CD4-positive, alpha-beta T cell (primary cell): ENCODE measurements at regions not wholly inside any gene's neighbourhood (a gene's known extent, or its start where the extent isn't known, plus 50 kb on each side); places are given as distances from the start of the nearest gene placed in this dataset.

Experiments
- ATAC-seq: fragments of 200-7000 bp; cut with Tn5 transposase; one replicate; pipeline ENCODE4 v1.10.0; 2022; ENCODE audit warnings: mild to moderate bottlenecking; ENCODE audit not compliant: poor library complexity
- CTCF ChIA-PET: fragments of 350-600 bp; sonication (Branson Sonifier 250); formaldehyde crosslinking; loops from one replicate; lab custom pipeline; 2021; ENCODE audit warnings: antibody characterized with exemption, inconsistent platforms; lab: Charles Lee
- POLR2A ChIA-PET: fragments of 350-600 bp; sonication (Branson Sonifier 250); formaldehyde crosslinking; loops from one replicate; lab custom pipeline; 2021; ENCODE audit warnings: antibody characterized with exemption, inconsistent platforms; lab: Charles Lee
- DNase-seq, 14 experiments: peaks; one replicate each; pipeline ENCODE4 v3.0.0-alpha.2; 2013 to 2020; ENCODE audit warnings: mixed read lengths in 2 of 14
- H3K27ac ChIP-seq, 2 donors: one replicate each; pipeline versions ENCODE4 v1.5.1 to v1.7.0; 2013; ENCODE audit warnings: low read length in 2 of 2, low read depth in 1 of 2, mild to moderate bottlenecking in 1 of 2
- H3K27me3 ChIP-seq, 2 experiments: 1 replicate in 1 of 2; 2 replicates in 1 of 2; pipeline versions ENCODE4 v1.6.1 to v1.7.0; 2013; ENCODE audit warnings: low read length in 2 of 2, control low read depth in 1 of 2, mild to moderate bottlenecking in 1 of 2, moderate library complexity in 1 of 2; ENCODE audit not compliant: insufficient read depth in 2 of 2, control insufficient read depth in 1 of 2
- H3K36me3 ChIP-seq: one replicate; pipeline ENCODE4 v1.6.1; 2013; ENCODE audit warnings: low read length, control low read depth; ENCODE audit not compliant: insufficient read depth
- H3K4me1 ChIP-seq: one replicate; pipeline ENCODE4 v1.6.1; 2013; ENCODE audit warnings: low read length, control low read depth; ENCODE audit not compliant: insufficient read depth
- H3K4me3 ChIP-seq: one replicate; pipeline ENCODE4 v1.5.1; 2013; ENCODE audit warnings: mild to moderate bottlenecking, low read length, moderate library complexity
- H3K9me3 ChIP-seq, 2 experiments: 1 replicate in 1 of 2; 2 replicates in 1 of 2; pipeline versions ENCODE4 v1.6.1 to v1.7.0; 2013; ENCODE audit warnings: low read length in 2 of 2, mild to moderate bottlenecking in 2 of 2, control low read depth in 1 of 2, moderate library complexity in 1 of 2; ENCODE audit not compliant: control insufficient read depth in 1 of 2, insufficient read depth in 1 of 2
- H3K27ac Mint-ChIP-seq: one replicate; pipeline ENCODE4 v1.8.0; 2020; ENCODE audit warnings: mixed read lengths
- H3K27me3 Mint-ChIP-seq: one replicate; pipeline ENCODE4 v1.8.0; 2021; ENCODE audit warnings: mixed read lengths
- H3K36me3 Mint-ChIP-seq: one replicate; pipeline ENCODE4 v1.8.0; 2021; ENCODE audit warnings: low read depth, mixed read lengths
- H3K4me1 Mint-ChIP-seq: one replicate; pipeline ENCODE4 v1.8.0; 2021; ENCODE audit warnings: low read depth, mixed read lengths
- H3K4me3 Mint-ChIP-seq: one replicate; pipeline ENCODE4 v1.8.0; 2020; ENCODE audit warnings: mild to moderate bottlenecking, mixed read lengths
- H3K9me3 Mint-ChIP-seq: one replicate; pipeline ENCODE4 v1.8.0; 2020; ENCODE audit warnings: mixed read lengths
- intact Hi-C, 2 experiments: fragments of 100-400 bp; cut with DNase I in 1 of 2; cut with micrococcal nuclease in 1 of 2; formaldehyde crosslinking; loops; one replicate each; pipeline versions ENCODE4 v1.15.1 to v1.9.0; 2023 to 2025; cut with DNase I, micrococcal nuclease
- TF ChIP-seq, protein P1 (sequence below): fragments of 200-600 bp; IDR thresholded peaks from one replicate; pipeline ENCODE4 v1.8.0; 2022; ENCODE audit warnings: antibody characterized with exemption, mild to moderate bottlenecking

DNA sequence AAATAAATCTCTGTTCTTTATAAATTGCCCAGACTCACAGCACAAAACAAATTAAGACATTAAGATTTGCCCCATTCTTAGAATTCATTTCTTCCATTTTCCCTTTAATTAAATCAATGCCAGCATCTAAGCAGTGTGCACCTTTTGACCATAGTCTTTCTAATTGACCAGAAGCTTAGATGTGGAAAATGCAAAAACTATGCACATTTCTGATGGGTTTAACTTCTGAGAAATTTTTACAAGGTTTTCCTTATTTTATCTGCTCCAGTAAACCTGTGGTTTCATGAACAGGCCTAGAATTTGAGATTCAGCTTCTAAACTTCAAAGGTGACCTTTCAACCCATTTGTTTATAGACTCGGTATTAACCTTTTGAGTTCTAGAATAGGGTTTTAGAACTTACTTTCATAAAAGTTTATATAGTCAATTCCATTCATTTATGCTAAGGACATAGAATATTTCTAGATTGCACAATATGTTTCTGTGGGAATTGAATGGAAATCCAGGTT is 437.8 kb upstream of the HSF2 start:
- H3K27ac Mint-ChIP-seq, result no peak overlapping the region

DNA sequence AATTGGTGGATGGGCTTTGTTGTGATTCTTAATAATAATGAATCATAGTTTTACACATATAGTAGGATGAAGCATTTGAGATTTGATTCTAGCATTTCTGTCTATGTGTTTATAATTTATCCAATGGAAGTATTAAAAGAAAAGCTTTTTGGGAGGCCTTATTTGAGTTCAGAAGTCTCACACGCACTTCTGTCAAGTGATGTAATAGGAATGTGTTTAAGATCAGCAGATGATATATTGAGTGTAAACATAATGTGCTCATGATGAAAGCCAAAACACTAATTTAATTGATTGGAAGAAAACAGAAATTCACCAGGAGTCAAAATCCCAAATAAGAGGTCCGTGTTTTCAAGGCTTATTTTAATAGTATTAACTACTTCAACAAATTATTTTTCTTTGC is 435.6 kb upstream of the HSF2 start:
- Mint-ChIP-seq H3K4me1 (peaks cover 13% of the 10 kb centered on the region), H3K27me3 (no peaks in the 10 kb centered on the region), H3K9me3 (no peaks in the 10 kb centered on the region), H3K36me3 (no peaks in the 10 kb centered on the region), H3K4me3 (no peak overlapping the region), H3K27ac (no peak overlapping the region)
- CTCF ChIA-PET, result no interaction called here
- DNase-seq, result no peak
- no peaks in the 10 kb centered on the region for H3K4me1 ChIP-seq
- no peaks in the 10 kb centered on the region for H3K9me3 ChIP-seq
- no peak for ATAC-seq
- no peak overlapping the region for H3K4me3 ChIP-seq
- TF ChIP-seq, protein P1, sequence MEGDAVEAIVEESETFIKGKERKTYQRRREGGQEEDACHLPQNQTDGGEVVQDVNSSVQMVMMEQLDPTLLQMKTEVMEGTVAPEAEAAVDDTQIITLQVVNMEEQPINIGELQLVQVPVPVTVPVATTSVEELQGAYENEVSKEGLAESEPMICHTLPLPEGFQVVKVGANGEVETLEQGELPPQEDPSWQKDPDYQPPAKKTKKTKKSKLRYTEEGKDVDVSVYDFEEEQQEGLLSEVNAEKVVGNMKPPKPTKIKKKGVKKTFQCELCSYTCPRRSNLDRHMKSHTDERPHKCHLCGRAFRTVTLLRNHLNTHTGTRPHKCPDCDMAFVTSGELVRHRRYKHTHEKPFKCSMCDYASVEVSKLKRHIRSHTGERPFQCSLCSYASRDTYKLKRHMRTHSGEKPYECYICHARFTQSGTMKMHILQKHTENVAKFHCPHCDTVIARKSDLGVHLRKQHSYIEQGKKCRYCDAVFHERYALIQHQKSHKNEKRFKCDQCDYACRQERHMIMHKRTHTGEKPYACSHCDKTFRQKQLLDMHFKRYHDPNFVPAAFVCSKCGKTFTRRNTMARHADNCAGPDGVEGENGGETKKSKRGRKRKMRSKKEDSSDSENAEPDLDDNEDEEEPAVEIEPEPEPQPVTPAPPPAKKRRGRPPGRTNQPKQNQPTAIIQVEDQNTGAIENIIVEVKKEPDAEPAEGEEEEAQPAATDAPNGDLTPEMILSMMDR, result no peak
- no peak overlapping the region for H3K27ac ChIP-seq
- no peaks in the 10 kb centered on the region for H3K27me3 ChIP-seq
- intact Hi-C loops, result no loop called here
- POLR2A ChIA-PET, result no interaction called here
- no peaks in the 10 kb centered on the region for H3K36me3 ChIP-seq

More for the DNA sequence above, 437.8 kb upstream of the HSF2 start:
- H3K4me1 ChIP-seq, result no peaks in the 10 kb centered on the region
- Mint-ChIP-seq H3K9me3 (no peaks in the 10 kb centered on the region), H3K4me3 (no peak overlapping the region), H3K27me3 (no peaks in the 10 kb centered on the region), H3K36me3 (no peaks in the 10 kb centered on the region), H3K4me1 (peaks cover 13% of the 10 kb centered on the region)
- no peaks in the 10 kb centered on the region for H3K36me3 ChIP-seq
- H3K27me3 ChIP-seq, result no peaks in the 10 kb centered on the region
- no peak overlapping the region for H3K4me3 ChIP-seq
- no peak for DNase-seq
- ATAC-seq, result no peak
- no peak overlapping the region for H3K27ac ChIP-seq
- intact Hi-C loops, result no loop called here
- TF ChIP-seq, protein P1, result no peak
- no peaks in the 10 kb centered on the region for H3K9me3 ChIP-seq
- POLR2A ChIA-PET, result no interaction called here
- CTCF ChIA-PET, result no interaction called here

DNA sequence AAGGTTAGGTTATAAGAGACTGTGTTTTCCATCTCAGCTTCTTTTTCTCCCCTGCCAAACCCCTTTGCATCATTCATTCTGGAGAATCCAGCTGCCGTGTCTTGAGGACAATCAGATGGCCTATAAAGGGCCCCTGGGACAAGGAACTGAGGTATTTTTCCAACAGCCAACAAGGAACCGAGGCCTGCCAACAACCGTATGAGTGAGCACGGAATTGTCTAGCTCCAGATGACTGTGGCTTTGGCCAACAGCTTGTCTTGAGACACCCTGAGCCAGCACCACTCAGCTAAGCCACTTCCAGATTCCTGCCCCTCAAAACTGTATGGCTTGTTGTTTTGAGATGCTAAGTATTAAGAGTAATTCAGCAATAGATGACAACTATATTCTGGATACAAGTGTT is 433.7 kb upstream of the HSF2 start:
- DNase-seq, result no peak
- CTCF ChIA-PET, result no interaction called here
- H3K4me1 Mint-ChIP-seq, result no peaks in the 10 kb centered on the region

More for the DNA sequence above, 433.7 kb upstream of the HSF2 start:
- no peaks in the 10 kb centered on the region for H3K9me3 ChIP-seq
- H3K9me3 Mint-ChIP-seq, result no peaks in the 10 kb centered on the region
- H3K4me3 Mint-ChIP-seq, result no peak overlapping the region
- no peaks in the 10 kb centered on the region for H3K36me3 ChIP-seq
- H3K36me3 Mint-ChIP-seq, result no peaks in the 10 kb centered on the region
- TF ChIP-seq, protein P1, result no peak
- POLR2A ChIA-PET, result no interaction called here
- H3K27ac Mint-ChIP-seq, result no peak overlapping the region
- H3K27me3 ChIP-seq, result no peaks in the 10 kb centered on the region
- H3K4me3 ChIP-seq, result no peak overlapping the region
- H3K27me3 Mint-ChIP-seq, result no peaks in the 10 kb centered on the region
- intact Hi-C loops, result no loop called here
- H3K27ac ChIP-seq, result no peak overlapping the region
- H3K4me1 ChIP-seq, result no peaks in the 10 kb centered on the region
- ATAC-seq, result no peak
